ENCODE measurements at regions not wholly inside any gene's neighbourhood (a gene's known extent, or its start where the extent isn't known, plus 50 kb on each side); places are given as distances from the start of the nearest gene placed in this dataset.

DNA sequence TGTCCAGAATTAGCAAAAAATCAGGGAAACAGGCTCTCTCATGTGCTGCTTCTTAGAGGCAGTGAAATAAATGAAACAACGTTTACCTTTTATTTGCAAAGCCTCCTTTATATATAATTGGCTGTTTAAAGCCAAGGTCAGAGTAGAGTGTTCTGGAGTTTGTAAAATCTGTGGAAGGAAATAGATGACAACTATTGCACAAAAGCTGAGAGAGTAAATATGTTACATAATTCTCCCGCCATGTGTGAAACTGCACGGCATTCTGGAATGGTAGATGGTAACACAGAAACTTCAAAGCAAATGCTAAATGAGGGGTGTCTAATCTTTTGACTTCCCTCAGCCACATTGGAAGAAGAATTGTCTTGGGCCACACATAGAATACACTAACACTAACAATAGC, 51.5 kb upstream of the FGF3 start:
- TF ChIP-seq, protein P1, sequence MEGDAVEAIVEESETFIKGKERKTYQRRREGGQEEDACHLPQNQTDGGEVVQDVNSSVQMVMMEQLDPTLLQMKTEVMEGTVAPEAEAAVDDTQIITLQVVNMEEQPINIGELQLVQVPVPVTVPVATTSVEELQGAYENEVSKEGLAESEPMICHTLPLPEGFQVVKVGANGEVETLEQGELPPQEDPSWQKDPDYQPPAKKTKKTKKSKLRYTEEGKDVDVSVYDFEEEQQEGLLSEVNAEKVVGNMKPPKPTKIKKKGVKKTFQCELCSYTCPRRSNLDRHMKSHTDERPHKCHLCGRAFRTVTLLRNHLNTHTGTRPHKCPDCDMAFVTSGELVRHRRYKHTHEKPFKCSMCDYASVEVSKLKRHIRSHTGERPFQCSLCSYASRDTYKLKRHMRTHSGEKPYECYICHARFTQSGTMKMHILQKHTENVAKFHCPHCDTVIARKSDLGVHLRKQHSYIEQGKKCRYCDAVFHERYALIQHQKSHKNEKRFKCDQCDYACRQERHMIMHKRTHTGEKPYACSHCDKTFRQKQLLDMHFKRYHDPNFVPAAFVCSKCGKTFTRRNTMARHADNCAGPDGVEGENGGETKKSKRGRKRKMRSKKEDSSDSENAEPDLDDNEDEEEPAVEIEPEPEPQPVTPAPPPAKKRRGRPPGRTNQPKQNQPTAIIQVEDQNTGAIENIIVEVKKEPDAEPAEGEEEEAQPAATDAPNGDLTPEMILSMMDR (conservative IDR thresholded peaks at IDR 0.05; ENCODE audit: low read depth, low read length): no peak
- TF ChIP-seq EZH2 (IDR thresholded peaks at IDR 0.05; ENCODE audit: borderline replicate concordance, low read depth, low read length, poor library complexity, severe bottlenecking): no peak

All from A673 (cell line).